GM12878 (cell line): ENCODE measurements at regions not wholly inside any gene's neighbourhood (a gene's known extent, or its start where the extent isn't known, plus 50 kb on each side); places are given as distances from the start of the nearest gene placed in this dataset.

ENCODE experiments used
- ATAC-seq: fragments of 200-7000 bp; cut with Tn5 transposase; 3 replicates; pipeline ENCODE4 v1.9.1; 2020; ENCODE audit warnings: mild to moderate bottlenecking, moderate library complexity
- BruUV-seq: library from RNA; stranded (reverse); fragments of 400-500 nt; replicated peaks from 2 replicates; lab custom pipeline; 2021; lab: Mats Ljungman, UMichigan
- CTCF ChIA-PET: fragments of 300-600 bp; sonication (Branson Sonifier 250); formaldehyde crosslinking; extraction: SDS; loops from one replicate; lab custom pipeline; 2021; ENCODE audit warnings: inconsistent platforms; lab: Yijun Ruan, JAX
- POLR2A ChIA-PET: fragments of 350-600 bp; formaldehyde crosslinking; extraction: SDS; loops from one replicate; lab custom pipeline; 2021; ENCODE audit warnings: inconsistent platforms; lab: Charles Lee
- RAD21 ChIA-PET: fragments of 300-600 bp; sonication (Branson Sonifier 250); formaldehyde crosslinking; loops from one replicate; lab custom pipeline; 2023; ENCODE audit warnings: antibody characterized with exemption; ENCODE audit not compliant: unreplicated experiment; lab: Charles Lee
- SMC1A ChIA-PET: fragments of 300-600 bp; sonication (Branson Sonifier 250); formaldehyde crosslinking; loops from one replicate; lab custom pipeline; 2023; ENCODE audit not compliant: unreplicated experiment, uncharacterized antibody; lab: Charles Lee
- DNase-seq: peaks from one replicate; pipeline ENCODE4 v3.0.0-alpha.2; 2011; ENCODE audit warnings: low read depth, low spot score
- FAIRE-seq: peaks from 3 replicates; lab custom pipeline; 2011; peaks lifted over from hg19 to GRCh38; lab: Jason Lieb, UNC
- H2AFZ ChIP-seq: 2 replicates; pipeline ENCODE4 v1.6.0; 2011; ENCODE audit warnings: low read depth, low read length, control low read depth; ENCODE audit not compliant: control insufficient read depth
- H3K27ac ChIP-seq: 2 replicates; pipeline ENCODE4 v1.5.1; 2011; ENCODE audit warnings: control low read depth; ENCODE audit not compliant: control insufficient read depth, insufficient read depth
- H3K27me3 ChIP-seq, 2 experiments: replicated peaks in 1 of 2; 2 replicates each; pipeline versions ENCODE4 v1.6.0 to v1.6.1; 2011; ENCODE audit warnings: low read length in 1 of 2; ENCODE audit not compliant: control insufficient read depth in 2 of 2, insufficient read depth in 2 of 2
- H3K36me3 ChIP-seq, 2 experiments: 2 replicates each; pipeline ENCODE4 v1.5.1; 2011; ENCODE audit warnings: low read length in 1 of 2; ENCODE audit not compliant: control insufficient read depth in 2 of 2, insufficient read depth in 2 of 2
- H3K4me1 ChIP-seq: 2 replicates; pipeline ENCODE4 v1.6.1; 2011; ENCODE audit warnings: mild to moderate bottlenecking, low read length, moderate library complexity, mixed read lengths; ENCODE audit not compliant: control insufficient read depth, insufficient read depth
- H3K4me2 ChIP-seq: 2 replicates; pipeline ENCODE4 v1.6.0; 2011; ENCODE audit warnings: control low read depth; ENCODE audit not compliant: control insufficient read depth, insufficient read depth
- H3K4me3 ChIP-seq: fragments of 200-600 bp; sonication (generic); 2 replicates; pipeline ENCODE4 v1.5.1; 2016
- H3K79me2 ChIP-seq: 2 replicates; pipeline ENCODE4 v1.6.0; 2011; ENCODE audit warnings: low read length; ENCODE audit not compliant: control insufficient read depth, insufficient read depth
- H3K9ac ChIP-seq: 2 replicates; pipeline ENCODE4 v1.8.0; 2011; ENCODE audit warnings: low read length, control low read depth, mixed read lengths; ENCODE audit not compliant: control insufficient read depth, insufficient read depth
- H3K9me3 ChIP-seq: replicated peaks from 3 replicates; pipeline ENCODE4 v1.5.1; 2011; ENCODE audit warnings: mild to moderate bottlenecking, low read length; ENCODE audit not compliant: control insufficient read depth, insufficient read depth
- H4K20me1 ChIP-seq: 2 replicates; pipeline ENCODE4 v1.6.0; 2011; ENCODE audit not compliant: control insufficient read depth, insufficient read depth
- BACH1 ChIP-seq: fragments of 450-650 bp; IDR thresholded peaks from 2 replicates; pipeline ENCODE4 v1.6.1; 2017; ENCODE audit warnings: mild to moderate bottlenecking, borderline replicate concordance
- BCLAF1 ChIP-seq: fragments of 450-650 bp; IDR thresholded peaks from 2 replicates; pipeline ENCODE4 v1.6.1; 2017; ENCODE audit warnings: antibody characterized with exemption, mild to moderate bottlenecking, moderate library complexity
- BHLHE40 ChIP-seq, 2 experiments: fragments of 450-650 bp in 1 of 2; IDR thresholded peaks; 2 replicates each; pipeline ENCODE4 v1.6.1; 2011 to 2017; ENCODE audit warnings: low read depth in 2 of 2, borderline replicate concordance in 1 of 2, improper control_type of control experiment in 1 of 2, low read length in 1 of 2, mild to moderate bottlenecking in 1 of 2
- CBFB ChIP-seq: IDR thresholded peaks from 2 replicates; pipeline ENCODE4 v1.6.1; 2016; ENCODE audit warnings: antibody characterized with exemption, low read depth
- JUNB ChIP-seq: IDR thresholded peaks from 2 replicates; pipeline ENCODE4 v1.6.1; 2016; ENCODE audit warnings: antibody characterized with exemption, mild to moderate bottlenecking
- NFIC ChIP-seq: IDR thresholded peaks from 2 replicates; pipeline ENCODE4 v1.6.1; 2012; ENCODE audit warnings: low read depth, mild to moderate bottlenecking, inconsistent platforms, low read length, moderate library complexity
- PML ChIP-seq: IDR thresholded peaks from 2 replicates; pipeline ENCODE4 v1.6.1; 2012; ENCODE audit warnings: low read length, inconsistent platforms
- RAD51 ChIP-seq: fragments of 450-650 bp; IDR thresholded peaks from 2 replicates; pipeline ENCODE4 v1.6.1; 2016; ENCODE audit warnings: moderate library complexity, mild to moderate bottlenecking, inconsistent platforms
- SKIL ChIP-seq: fragments of 450-650 bp; IDR thresholded peaks from 2 replicates; pipeline ENCODE4 v1.6.1; 2017; ENCODE audit warnings: mild to moderate bottlenecking, low read depth, inconsistent platforms; ENCODE audit not compliant: poor library complexity, severe bottlenecking
- ZNF384 ChIP-seq: IDR thresholded peaks from 2 replicates; pipeline ENCODE4 v1.6.1; 2012; ENCODE audit warnings: low read depth, mild to moderate bottlenecking, low read length, improper control_type of control experiment, borderline replicate concordance
- WGBS: methylation state at CpG from one replicate; pipeline ENCODE4 v1.1.6; 2016; ENCODE audit warnings: low lambda C conversion rate; ENCODE audit not compliant: insufficient replicate concordance, insufficient coverage; ENCODE audit errors: missing lambda C conversion rate; 5-methylcytosine and 5-hydroxymethylcytosine counted together
- in situ Hi-C: fragments of 300-500 bp; cut with MboI; formaldehyde crosslinking; loops from 9 replicates; pipeline ENCODE4 v1.14.3; 2018; ENCODE audit warnings: mixed read lengths
- intact Hi-C: fragments of 100-400 bp; cut with micrococcal nuclease; formaldehyde crosslinking; loops from one replicate; pipeline ENCODE4 v1.14.2; 2022; ENCODE audit not compliant: unreplicated experiment

DNA sequence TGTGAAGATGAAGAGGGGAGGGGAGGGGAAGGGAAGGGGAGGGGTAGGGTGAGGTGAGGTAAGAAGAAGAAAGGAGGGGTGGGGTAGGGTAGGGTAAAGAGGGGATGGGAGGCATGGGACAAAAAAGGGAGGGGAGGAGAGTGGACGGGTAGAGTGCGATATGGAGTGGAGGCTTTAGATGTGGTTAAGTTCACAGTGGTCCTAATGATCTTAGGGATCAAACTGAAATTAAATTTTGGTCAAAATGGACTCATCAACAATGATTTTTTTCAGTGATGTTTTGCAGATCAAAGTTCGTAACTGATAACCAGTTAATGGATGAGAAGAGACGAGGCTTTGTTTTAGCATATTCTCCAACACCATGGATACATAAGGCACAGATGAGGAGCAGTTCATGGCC lies 513.9 kb upstream of the ACVR2A start:
- no peak for TF ChIP-seq SKIL
- no peak for TF ChIP-seq JUNB
- TF ChIP-seq BHLHE40 (IDR thresholded peaks at IDR 0.05; ENCODE audit: borderline replicate concordance in 1 of 2, low read depth in 2 of 2, low read length in 1 of 2), result no peak
- TF ChIP-seq NFIC, result no peak
- no peak for TF ChIP-seq BACH1
- no peak for TF ChIP-seq ZNF384
- no peak for TF ChIP-seq BCLAF1
- TF ChIP-seq RAD51, result no peak
- TF ChIP-seq CBFB, result no peak
- no peak for TF ChIP-seq PML
- H3K79me2 ChIP-seq, result no peaks in the 10 kb centered on the region
- no peaks in the 10 kb centered on the region for H3K36me3 ChIP-seq
- ChIA-PET POLR2A (interaction anchor here (1.0 kb wide), 1 partner anchor 248 kb away, joined by 7 read pairs; no protein-coding TSS in a partner anchor), SMC1A (interaction anchor here (1.0 to 8.0 kb wide), 11 partner anchors 148 to 580 kb away, joined by 3 to 104 read pairs (median 9); no protein-coding TSS in a partner anchor), CTCF (interaction anchor here (0.6 to 10.4 kb wide), 13 partner anchors 12 to 597 kb away, joined by 3 to 169 read pairs (median 4); no protein-coding TSS in a partner anchor), RAD21 (interaction anchor here (0.6 to 3.2 kb wide), 6 partner anchors 247 to 597 kb away, joined by 3 to 67 read pairs (median 16); no protein-coding TSS in a partner anchor)
- H3K27ac ChIP-seq, result no peak overlapping the region
- DNase-seq, result no peak
- in situ Hi-C loops, result loop anchor here (5.0 kb wide), 1 partner anchor 244 kb away; no protein-coding TSS in a partner anchor
- no peaks in the 10 kb centered on the region for H3K27me3 ChIP-seq
- intact Hi-C loops, result loop anchor here (5.0 kb wide), 3 partner anchors 99 to 404 kb away; no protein-coding TSS in a partner anchor
- no peak for FAIRE-seq
- no TSS peak for BruUV-seq
- no peak overlapping the region for H3K4me3 ChIP-seq
- WGBS, result 100% methylated on average over 4 of the region's 4 CpGs
- no peak overlapping the region for H3K9ac ChIP-seq
- no peaks in the 10 kb centered on the region for H4K20me1 ChIP-seq
- ATAC-seq, result no peak
- peaks cover 4% of the 10 kb centered on the region; the same call in 1 of the 2 replicates for H3K4me1 ChIP-seq
- H2AFZ ChIP-seq, result no peak overlapping the region
- no peak overlapping the region for H3K4me2 ChIP-seq
- H3K9me3 ChIP-seq, result no peaks in the 10 kb centered on the region
